Left lung (tissue), 4 donors: ENCODE measurements at regions not wholly inside any gene's neighbourhood (a gene's known extent, or its start where the extent isn't known, plus 50 kb on each side); places are given as distances from the start of the nearest gene placed in this dataset.

Experiments used
- ATAC-seq: fragments of 200-7000 bp; cut with Tn5 transposase; one replicate; pipeline ENCODE4 v1.9.1; 2020; ENCODE audit warnings: moderate library complexity
- DNase-seq, 4 donors: peaks; one replicate each; pipeline ENCODE4 v3.0.0-alpha.2; 2013 to 2020
- H3K27ac ChIP-seq, 2 donors: fragments of 200-600 bp; sonication (generic) in 1 of 2; one replicate each; pipeline versions ENCODE4 v1.5.0 to v1.8.0; 2020 to 2021
- H3K27me3 ChIP-seq, 2 donors: fragments of 200-600 bp; sonication (generic) in 1 of 2; one replicate each; pipeline versions ENCODE4 v1.5.0 to v1.8.0; 2020 to 2021
- H3K36me3 ChIP-seq, 2 donors: fragments of 200-600 bp; sonication (generic) in 1 of 2; one replicate each; pipeline versions ENCODE4 v1.5.0 to v1.8.0; 2020 to 2021
- H3K4me1 ChIP-seq, 2 donors: fragments of 200-600 bp; one replicate each; pipeline ENCODE4 v1.8.0; 2021
- H3K4me3 ChIP-seq, 2 donors: fragments of 200-600 bp; sonication (generic) in 1 of 2; one replicate each; pipeline versions ENCODE4 v1.5.0 to v1.8.0; 2020 to 2021; ENCODE audit warnings: mild to moderate bottlenecking in 1 of 2
- H3K9me3 ChIP-seq, 2 donors: fragments of 200-600 bp; sonication (generic) in 1 of 2; one replicate each; pipeline versions ENCODE4 v1.5.0 to v1.8.0; 2020 to 2021
- CTCF ChIP-seq, 2 donors: fragments of 200-600 bp; sonication (generic) in 1 of 2; IDR thresholded peaks; one replicate each; pipeline versions ENCODE4 v1.5.0 to v1.8.0; 2021; ENCODE audit warnings: antibody characterized with exemption in 2 of 2
- intact Hi-C, 2 donors: fragments of 100-400 bp; cut with DNase I; formaldehyde crosslinking; loops; one replicate each; pipeline versions ENCODE4 v1.11.2 to v1.14.2; 2022
- donor health status: DM: no; HTN: yes; CAD: no.
- donor health status: DM: no; HTN: no; CAD: no.

- no peak for TF ChIP-seq CTCF (IDR thresholded peaks at IDR 0.05)
- DNase-seq (no peak), ATAC-seq (no peak)
- Histone ChIP-seq H3K27me3 (no peaks in the 10 kb centered on the region), H3K4me1 (no peaks in the 10 kb centered on the region), H3K27ac (no peak overlapping the region), H3K9me3 (no peaks in the 10 kb centered on the region), H3K4me3 (no peak overlapping the region), H3K36me3 (no peaks in the 10 kb centered on the region)
- intact Hi-C loops = no loop called here
These were observed 395.6 kb upstream of the ROBO2 start for GRCh38 chr3:76644305-76644675.

- H3K4me3 ChIP-seq = no peak overlapping the region
- ATAC-seq = no peak
These were observed 394.2 kb upstream of the ROBO2 start for GRCh38 chr3:76645724-76646123.

GRCh38 chr3:76646921-76647562 is 392.9 kb upstream of the ROBO2 start:
- no peaks in the 10 kb centered on the region for H3K9me3 ChIP-seq
- intact Hi-C loops = no loop called here
- H3K36me3 ChIP-seq = no peaks in the 10 kb centered on the region
- no peaks in the 10 kb centered on the region for H3K4me1 ChIP-seq
- TF ChIP-seq CTCF (IDR thresholded peaks at IDR 0.05) = no peak
- H3K27ac ChIP-seq = no peak overlapping the region
- ATAC-seq (no peak), DNase-seq (no peak)
- H3K27me3 ChIP-seq = no peaks in the 10 kb centered on the region
- H3K4me3 ChIP-seq = no peak overlapping the region

More at GRCh38 chr3:76645724-76646123, 394.2 kb upstream of the ROBO2 start:
- intact Hi-C loops = no loop called here
- Histone ChIP-seq H3K9me3 (no peaks in the 10 kb centered on the region), H3K36me3 (no peaks in the 10 kb centered on the region), H3K4me1 (no peaks in the 10 kb centered on the region), H3K27ac (no peak overlapping the region), H3K27me3 (no peaks in the 10 kb centered on the region)
- no peak for TF ChIP-seq CTCF (IDR thresholded peaks at IDR 0.05)
- DNase-seq = no peak

GRCh38 chr3:76651784-76652183 is 388.1 kb upstream of the ROBO2 start:
- ATAC-seq = no peak
- H3K4me1 ChIP-seq = no peaks in the 10 kb centered on the region
- no peak overlapping the region for H3K4me3 ChIP-seq
- no peaks in the 10 kb centered on the region for H3K9me3 ChIP-seq
- intact Hi-C loops = no loop called here
- H3K36me3 ChIP-seq = no peaks in the 10 kb centered on the region
- TF ChIP-seq CTCF (IDR thresholded peaks at IDR 0.05) = no peak
- H3K27ac ChIP-seq = no peak overlapping the region
- DNase-seq = no peak
- no peaks in the 10 kb centered on the region for H3K27me3 ChIP-seq

- intact Hi-C loops = no loop called here
- no peak for TF ChIP-seq CTCF (IDR thresholded peaks at IDR 0.05)
- Histone ChIP-seq H3K9me3 (no peaks in the 10 kb centered on the region), H3K27ac (no peak overlapping the region), H3K36me3 (no peaks in the 10 kb centered on the region), H3K27me3 (no peaks in the 10 kb centered on the region), H3K4me3 (no peak overlapping the region), H3K4me1 (no peaks in the 10 kb centered on the region)
- ATAC-seq = no peak
- no peak for DNase-seq
These were observed 387.4 kb upstream of the ROBO2 start for GRCh38 chr3:76652524-76652923.
